ENCODE measurements at regions not wholly inside any gene's neighbourhood (a gene's known extent, or its start where the extent isn't known, plus 50 kb on each side); places are given as distances from the start of the nearest gene placed in this dataset.
A peak's percentile ranks its signal among the peaks of the same experiment; 100 is the strongest.

DNA sequence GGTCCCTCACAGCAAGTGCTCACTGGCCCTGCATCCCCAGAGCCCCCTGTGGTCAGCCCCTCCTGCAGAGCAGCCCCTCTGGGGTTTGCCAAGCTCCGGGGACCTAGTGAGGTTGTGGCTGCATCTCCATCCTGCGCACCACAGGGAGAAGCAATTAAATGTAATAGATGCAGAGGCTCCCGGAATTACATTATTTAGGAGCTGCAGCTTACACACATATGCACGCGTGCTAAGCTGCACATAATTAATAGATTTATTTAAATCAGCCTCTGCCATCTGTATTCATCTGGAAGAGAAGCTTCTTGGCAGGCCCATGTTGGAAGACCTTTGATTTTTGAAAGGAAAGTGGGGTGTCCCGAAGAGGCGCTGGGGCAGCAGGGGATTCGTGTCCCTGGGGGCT, 1271.5 kb downstream of the BRD1 start:
- BruUV-seq (replicated peaks): no TSS peak
- no peaks in the 10 kb centered on the region for H3K79me2 ChIP-seq (ENCODE audit: insufficient read depth, low read length)
- no peaks in the 10 kb centered on the region for H4K20me1 ChIP-seq (ENCODE audit: insufficient read depth)
- H3K4me3 ChIP-seq (replicated peaks in 1 of 2; ENCODE audit: low read depth in 1 of 2, low read length in 2 of 2): no peak overlapping the region
- DNase-seq (ENCODE audit: low read depth, low spot score) (no peak), ATAC-seq (no peak)
- ChIA-PET POLR2A (no interaction called here), CTCF (no interaction called here), RAD21 (ENCODE audit: low non-redundant PET in 1 of 2, low total read pairs in 2 of 2, uncharacterized antibody in 2 of 2, unreplicated experiment in 2 of 2) (no interaction called here)
- H3K9me3 ChIP-seq (ENCODE audit: control insufficient read depth in 1 of 2, insufficient read depth in 1 of 2, low read depth in 1 of 2, low read length in 2 of 2): no peaks in the 10 kb centered on the region; a peak in 1 of 4 replicates
- H3K9ac ChIP-seq (ENCODE audit: low read length): no peak overlapping the region
- H3K27me3 ChIP-seq (ENCODE audit: insufficient read depth, low read length): no peaks in the 10 kb centered on the region
- no peak overlapping the region for H2AFZ ChIP-seq (ENCODE audit: low read depth, low read length, poor library complexity, severe bottlenecking)
- intact Hi-C loops (cut with micrococcal nuclease): no loop called here
- H3K4me1 ChIP-seq (ENCODE audit: control insufficient read depth in 1 of 2, insufficient read depth in 2 of 2, low read length in 2 of 2): no peaks in the 10 kb centered on the region
- no peak overlapping the region for H3K4me2 ChIP-seq (ENCODE audit: low read length)
- no peak for TF ChIP-seq SP1 (IDR thresholded peaks at IDR 0.05; ENCODE audit: low read depth)
- no peak overlapping the region for H3K27ac ChIP-seq (ENCODE audit: low read depth, low read length)
- H3K36me3 ChIP-seq (ENCODE audit: control insufficient read depth in 1 of 2, insufficient read depth in 2 of 2, low read length in 2 of 2): no peaks in the 10 kb centered on the region
- no peaks in the 10 kb centered on the region for H3K9me2 ChIP-seq (ENCODE audit: insufficient read depth)

DNA sequence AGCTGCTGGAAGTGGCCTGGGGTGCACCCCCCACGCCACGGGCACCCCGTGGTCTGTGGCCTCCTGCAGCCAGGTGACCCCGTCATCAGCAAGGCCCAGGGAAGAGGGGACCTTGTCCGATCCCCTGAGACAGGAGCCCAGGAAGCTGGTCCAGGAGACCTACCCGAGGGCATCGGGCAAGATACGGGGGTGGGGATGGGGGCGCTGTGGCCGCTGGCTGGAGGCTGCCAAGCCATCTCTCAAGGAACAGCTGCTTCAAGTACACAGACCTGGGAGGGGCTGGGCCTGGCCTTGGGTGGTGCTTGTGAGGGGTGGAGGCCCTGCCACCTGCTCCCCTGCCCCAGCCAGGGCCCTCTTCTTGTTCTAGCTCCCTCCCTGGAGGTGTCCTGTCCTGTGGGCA, 1272.1 kb downstream of the BRD1 start:
- H3K4me2 ChIP-seq (ENCODE audit: low read length): peak overlapping the region; percentile 21
- no peaks in the 10 kb centered on the region for H3K79me2 ChIP-seq (ENCODE audit: insufficient read depth, low read length)
- H3K9me3 ChIP-seq (ENCODE audit: control insufficient read depth in 1 of 2, insufficient read depth in 1 of 2, low read depth in 1 of 2, low read length in 2 of 2): no peaks in the 10 kb centered on the region; a peak in 1 of 4 replicates
- H3K27me3 ChIP-seq (ENCODE audit: insufficient read depth, low read length): no peaks in the 10 kb centered on the region
- intact Hi-C loops (cut with micrococcal nuclease): no loop called here
- ATAC-seq (no peak), DNase-seq (ENCODE audit: low read depth, low spot score) (no peak)
- BruUV-seq (replicated peaks): no TSS peak
- RAD21 ChIA-PET (ENCODE audit: low non-redundant PET in 1 of 2, low total read pairs in 2 of 2, uncharacterized antibody in 2 of 2, unreplicated experiment in 2 of 2): no interaction called here
- no peak overlapping the region for H3K9ac ChIP-seq (ENCODE audit: low read length)
- H3K9me2 ChIP-seq (ENCODE audit: insufficient read depth): no peaks in the 10 kb centered on the region
- H3K4me1 ChIP-seq (ENCODE audit: control insufficient read depth in 1 of 2, insufficient read depth in 2 of 2, low read length in 2 of 2): no peaks in the 10 kb centered on the region
- no peaks in the 10 kb centered on the region for H3K36me3 ChIP-seq (ENCODE audit: control insufficient read depth in 1 of 2, insufficient read depth in 2 of 2, low read length in 2 of 2)
- no peak overlapping the region for H3K27ac ChIP-seq (ENCODE audit: low read depth, low read length)
- H2AFZ ChIP-seq (ENCODE audit: low read depth, low read length, poor library complexity, severe bottlenecking): no peak overlapping the region
- H3K4me3 ChIP-seq (replicated peaks in 1 of 2; ENCODE audit: low read depth in 1 of 2, low read length in 2 of 2): 0 out of 4 replicates have a peak overlapping the region, but pooled peaks of 1 of the 2 experiments have one; percentile 13
- CTCF ChIA-PET: no interaction called here
- POLR2A ChIA-PET: no interaction called here
- no peak for TF ChIP-seq POLR2A (IDR thresholded peaks at IDR 0.05; ENCODE audit: borderline replicate concordance, extremely low read depth, insufficient read depth, insufficient read length)
- TF ChIP-seq RAD21 (IDR thresholded peaks at IDR 0.05; ENCODE audit: low read depth): no peak
- TF ChIP-seq, protein P1, sequence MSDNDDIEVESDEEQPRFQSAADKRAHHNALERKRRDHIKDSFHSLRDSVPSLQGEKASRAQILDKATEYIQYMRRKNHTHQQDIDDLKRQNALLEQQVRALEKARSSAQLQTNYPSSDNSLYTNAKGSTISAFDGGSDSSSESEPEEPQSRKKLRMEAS (IDR thresholded peaks at IDR 0.05): no peak
- no peak for TF ChIP-seq CBX3 (IDR thresholded peaks at IDR 0.05; ENCODE audit: low read depth)
- no peak for TF ChIP-seq ZNF274 (IDR thresholded peaks at IDR 0.05; ENCODE audit: low read depth, low read length)
- TF ChIP-seq SRF (IDR thresholded peaks at IDR 0.05; ENCODE audit: low read depth): no peak
- TF ChIP-seq, protein P2, sequence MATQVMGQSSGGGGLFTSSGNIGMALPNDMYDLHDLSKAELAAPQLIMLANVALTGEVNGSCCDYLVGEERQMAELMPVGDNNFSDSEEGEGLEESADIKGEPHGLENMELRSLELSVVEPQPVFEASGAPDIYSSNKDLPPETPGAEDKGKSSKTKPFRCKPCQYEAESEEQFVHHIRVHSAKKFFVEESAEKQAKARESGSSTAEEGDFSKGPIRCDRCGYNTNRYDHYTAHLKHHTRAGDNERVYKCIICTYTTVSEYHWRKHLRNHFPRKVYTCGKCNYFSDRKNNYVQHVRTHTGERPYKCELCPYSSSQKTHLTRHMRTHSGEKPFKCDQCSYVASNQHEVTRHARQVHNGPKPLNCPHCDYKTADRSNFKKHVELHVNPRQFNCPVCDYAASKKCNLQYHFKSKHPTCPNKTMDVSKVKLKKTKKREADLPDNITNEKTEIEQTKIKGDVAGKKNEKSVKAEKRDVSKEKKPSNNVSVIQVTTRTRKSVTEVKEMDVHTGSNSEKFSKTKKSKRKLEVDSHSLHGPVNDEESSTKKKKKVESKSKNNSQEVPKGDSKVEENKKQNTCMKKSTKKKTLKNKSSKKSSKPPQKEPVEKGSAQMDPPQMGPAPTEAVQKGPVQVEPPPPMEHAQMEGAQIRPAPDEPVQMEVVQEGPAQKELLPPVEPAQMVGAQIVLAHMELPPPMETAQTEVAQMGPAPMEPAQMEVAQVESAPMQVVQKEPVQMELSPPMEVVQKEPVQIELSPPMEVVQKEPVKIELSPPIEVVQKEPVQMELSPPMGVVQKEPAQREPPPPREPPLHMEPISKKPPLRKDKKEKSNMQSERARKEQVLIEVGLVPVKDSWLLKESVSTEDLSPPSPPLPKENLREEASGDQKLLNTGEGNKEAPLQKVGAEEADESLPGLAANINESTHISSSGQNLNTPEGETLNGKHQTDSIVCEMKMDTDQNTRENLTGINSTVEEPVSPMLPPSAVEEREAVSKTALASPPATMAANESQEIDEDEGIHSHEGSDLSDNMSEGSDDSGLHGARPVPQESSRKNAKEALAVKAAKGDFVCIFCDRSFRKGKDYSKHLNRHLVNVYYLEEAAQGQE (IDR thresholded peaks at IDR 0.05; ENCODE audit: low read depth): no peak
- TF ChIP-seq EZH2 (IDR thresholded peaks at IDR 0.05): no peak
- no peak for TF ChIP-seq JUND (IDR thresholded peaks at IDR 0.05)
- TF ChIP-seq EZH2phosphoT487 (IDR thresholded peaks at IDR 0.05; ENCODE audit: borderline replicate concordance): no peak
- no peak for TF ChIP-seq YY1 (IDR thresholded peaks at IDR 0.05; ENCODE audit: extremely low read depth, insufficient replicate concordance, low read depth, low read length)
- TF ChIP-seq ZFX (IDR thresholded peaks at IDR 0.05): no peak
- no peaks in the 10 kb centered on the region for H4K20me1 ChIP-seq (ENCODE audit: insufficient read depth)
